ENCODE measurements at regions not wholly inside any gene's neighbourhood (a gene's known extent, or its start where the extent isn't known, plus 50 kb on each side); places are given as distances from the start of the nearest gene placed in this dataset.

- Histone ChIP-seq H3K27ac (no peak overlapping the region), H3K4me3 (no peak overlapping the region)
- no peak for TF ChIP-seq CTCF (IDR thresholded peaks at IDR 0.05)
- no peak for DNase-seq (ENCODE audit: low spot score)
Measured at GRCh38 chr10:121296881-121297585, 301.2 kb downstream of the FGFR2 start.

GRCh38 chr10:121300723-121301122 lies 297.5 kb downstream of the FGFR2 start:
- no peak for DNase-seq (ENCODE audit: low spot score)
- no peak for TF ChIP-seq CTCF (IDR thresholded peaks at IDR 0.05)
- no peak overlapping the region for H3K4me3 ChIP-seq
- H3K27ac ChIP-seq, result no peak overlapping the region

GRCh38 chr10:121302541-121303180 lies 295.6 kb downstream of the FGFR2 start:
- no peak for TF ChIP-seq CTCF (IDR thresholded peaks at IDR 0.05)
- no peak overlapping the region for H3K4me3 ChIP-seq
- no peak overlapping the region for H3K27ac ChIP-seq
- DNase-seq (ENCODE audit: low spot score), result no peak

GRCh38 chr10:121303287-121303890 lies 294.9 kb downstream of the FGFR2 start:
- no peak for DNase-seq (ENCODE audit: low spot score)
- TF ChIP-seq CTCF (IDR thresholded peaks at IDR 0.05), result no peak
- no peak overlapping the region for H3K27ac ChIP-seq
- H3K4me3 ChIP-seq, result no peak overlapping the region

- DNase-seq (ENCODE audit: low spot score), result no peak
- no peak for TF ChIP-seq CTCF (IDR thresholded peaks at IDR 0.05)
Measured at GRCh38 chr10:121305066-121305465, 293.2 kb downstream of the FGFR2 start.

GRCh38 chr10:121306159-121306673 lies 292.0 kb downstream of the FGFR2 start:
- no peak for DNase-seq (ENCODE audit: low spot score)

More at GRCh38 chr10:121305066-121305465, 293.2 kb downstream of the FGFR2 start:
- H3K27ac ChIP-seq, result no peak overlapping the region
- no peak overlapping the region for H3K4me3 ChIP-seq

More at GRCh38 chr10:121306159-121306673, 292.0 kb downstream of the FGFR2 start:
- H3K27ac ChIP-seq, result no peak overlapping the region
- H3K4me3 ChIP-seq, result no peak overlapping the region
- no peak for TF ChIP-seq CTCF (IDR thresholded peaks at IDR 0.05)
